Keratinocyte (primary cell): ENCODE measurements at regions not wholly inside any gene's neighbourhood (a gene's known extent, or its start where the extent isn't known, plus 50 kb on each side); places are given as distances from the start of the nearest gene placed in this dataset.

Source experiments
- DNase-seq: peaks from one replicate; pipeline ENCODE4 v3.0.0-alpha.2; 2011; ENCODE audit warnings: low read depth, missing footprints, low spot score
- FAIRE-seq: peaks from 2 replicates; lab custom pipeline; 2011; peaks lifted over from hg19 to GRCh38; lab: Jason Lieb, UNC
- H2AFZ ChIP-seq: 2 replicates; pipeline ENCODE4 v1.6.0; 2012; ENCODE audit warnings: low read length, control low read depth, inconsistent platforms; ENCODE audit not compliant: control insufficient read depth
- H3K27ac ChIP-seq: 2 replicates; pipeline ENCODE4 v1.5.1; 2011; ENCODE audit warnings: low read length; ENCODE audit not compliant: control insufficient read depth, insufficient read depth
- H3K27me3 ChIP-seq: 3 replicates; pipeline ENCODE4 v1.6.0; 2011; ENCODE audit warnings: low read length; ENCODE audit not compliant: control insufficient read depth, insufficient read depth; ENCODE audit errors: extremely low read depth
- H3K36me3 ChIP-seq, 2 experiments: 2 replicates in 1 of 2; 3 replicates in 1 of 2; pipeline ENCODE4 v1.5.1; 2011; ENCODE audit warnings: low read length in 2 of 2, mild to moderate bottlenecking in 1 of 2; ENCODE audit not compliant: control insufficient read depth in 2 of 2, insufficient read depth in 2 of 2; ENCODE audit errors: extremely low read depth in 1 of 2
- H3K4me1 ChIP-seq: 3 replicates; pipeline ENCODE4 v1.5.1; 2011; ENCODE audit warnings: low read length; ENCODE audit not compliant: control insufficient read depth, insufficient read depth; ENCODE audit errors: extremely low read depth
- H3K4me2 ChIP-seq: 3 replicates; pipeline ENCODE4 v1.6.0; 2011; ENCODE audit warnings: low read depth, low read length; ENCODE audit not compliant: control insufficient read depth, insufficient read depth; ENCODE audit errors: extremely low read depth
- H3K4me3 ChIP-seq, 3 experiments: fragments of 200-600 bp in 1 of 3; sonication (generic) in 1 of 3; 2 replicates in 2 of 3; 3 replicates in 1 of 3; pipeline ENCODE4 v1.5.1; 2011 to 2016; ENCODE audit warnings: low read length in 3 of 3, mild to moderate bottlenecking in 3 of 3, control low read depth in 2 of 3, inconsistent platforms in 1 of 3, low read depth in 1 of 3, mixed read lengths in 1 of 3, mixed run types in 1 of 3, moderate library complexity in 1 of 3; ENCODE audit not compliant: control insufficient read depth in 2 of 3, insufficient read depth in 2 of 3; ENCODE audit errors: extremely low read depth in 1 of 3
- H3K79me2 ChIP-seq: 2 replicates; pipeline ENCODE4 v1.6.0; 2012; ENCODE audit warnings: low read length; ENCODE audit not compliant: control insufficient read depth, insufficient read depth
- H3K9ac ChIP-seq: 3 replicates; pipeline ENCODE4 v1.6.0; 2011; ENCODE audit warnings: low read length; ENCODE audit not compliant: control insufficient read depth, insufficient read depth; ENCODE audit errors: extremely low read depth
- H3K9me1 ChIP-seq: 3 replicates; pipeline ENCODE4 v1.6.0; 2011; ENCODE audit warnings: low read length; ENCODE audit not compliant: control insufficient read depth, insufficient read depth; ENCODE audit errors: extremely low read depth
- H3K9me3 ChIP-seq: 2 replicates; pipeline ENCODE4 v1.5.1; 2012; ENCODE audit warnings: low read depth, low read length; ENCODE audit not compliant: control insufficient read depth
- H4K20me1 ChIP-seq: 3 replicates; pipeline ENCODE4 v1.6.0; 2011; ENCODE audit warnings: low read length; ENCODE audit not compliant: control insufficient read depth, insufficient read depth; ENCODE audit errors: extremely low read depth
- EZH2 ChIP-seq: IDR thresholded peaks from one replicate; pipeline ENCODE4 v1.6.1; 2012; ENCODE audit warnings: inconsistent platforms, mild to moderate bottlenecking, low read length, moderate library complexity
- dilution Hi-C: fragments of 300-500 bp; cut with MboI; formaldehyde crosslinking; loops from one replicate; pipeline ENCODE4 v1.7.0; 2020; ENCODE audit warnings: low sequenced_read_pairs; ENCODE audit not compliant: extremely low pct_ligation_motif_present
- TF ChIP-seq, protein P1 (sequence below), 3 experiments: IDR thresholded peaks in 1 of 3; conservative IDR thresholded peaks in 1 of 3; optimal IDR thresholded peaks in 1 of 3; 2 replicates in 2 of 3; 3 replicates in 1 of 3; pipeline versions ENCODE3 to v1.5.1; 2011; ENCODE audit warnings: low read length in 3 of 3, mild to moderate bottlenecking in 3 of 3, moderate library complexity in 2 of 3, control low read depth in 1 of 3, inconsistent platforms in 1 of 3; ENCODE audit not compliant: insufficient read depth in 2 of 3; ENCODE audit errors: extremely low read depth in 1 of 3

GRCh38 chr2:103875531-103875930, 978.4 kb upstream of the POU3F3 start:
- TF ChIP-seq, protein P1, sequence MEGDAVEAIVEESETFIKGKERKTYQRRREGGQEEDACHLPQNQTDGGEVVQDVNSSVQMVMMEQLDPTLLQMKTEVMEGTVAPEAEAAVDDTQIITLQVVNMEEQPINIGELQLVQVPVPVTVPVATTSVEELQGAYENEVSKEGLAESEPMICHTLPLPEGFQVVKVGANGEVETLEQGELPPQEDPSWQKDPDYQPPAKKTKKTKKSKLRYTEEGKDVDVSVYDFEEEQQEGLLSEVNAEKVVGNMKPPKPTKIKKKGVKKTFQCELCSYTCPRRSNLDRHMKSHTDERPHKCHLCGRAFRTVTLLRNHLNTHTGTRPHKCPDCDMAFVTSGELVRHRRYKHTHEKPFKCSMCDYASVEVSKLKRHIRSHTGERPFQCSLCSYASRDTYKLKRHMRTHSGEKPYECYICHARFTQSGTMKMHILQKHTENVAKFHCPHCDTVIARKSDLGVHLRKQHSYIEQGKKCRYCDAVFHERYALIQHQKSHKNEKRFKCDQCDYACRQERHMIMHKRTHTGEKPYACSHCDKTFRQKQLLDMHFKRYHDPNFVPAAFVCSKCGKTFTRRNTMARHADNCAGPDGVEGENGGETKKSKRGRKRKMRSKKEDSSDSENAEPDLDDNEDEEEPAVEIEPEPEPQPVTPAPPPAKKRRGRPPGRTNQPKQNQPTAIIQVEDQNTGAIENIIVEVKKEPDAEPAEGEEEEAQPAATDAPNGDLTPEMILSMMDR (optimal IDR thresholded peaks at IDR 0.05 in 1 of 3, IDR thresholded peaks at IDR 0.05 in 1 of 3, conservative IDR thresholded peaks at IDR 0.05 in 1 of 3; ENCODE audit: extremely low read depth in 1 of 3, insufficient read depth in 2 of 3, low read length in 3 of 3), result no peak
- TF ChIP-seq EZH2, result no peak
- Histone ChIP-seq H3K36me3 (no peaks in the 10 kb centered on the region), H3K79me2 (no peaks in the 10 kb centered on the region), H2AFZ (no peak overlapping the region), H3K9me1 (no peaks in the 10 kb centered on the region), H3K9me3 (no peaks in the 10 kb centered on the region), H3K4me1 (no peaks in the 10 kb centered on the region), H3K4me2 (no peak overlapping the region), H3K4me3 (no peak overlapping the region), H3K9ac (no peak overlapping the region), H4K20me1 (no peaks in the 10 kb centered on the region), H3K27me3 (no peaks in the 10 kb centered on the region), H3K27ac (no peak overlapping the region)
- dilution Hi-C loops, result no loop called here
- no peak for FAIRE-seq
- DNase-seq, result no peak

DNA sequence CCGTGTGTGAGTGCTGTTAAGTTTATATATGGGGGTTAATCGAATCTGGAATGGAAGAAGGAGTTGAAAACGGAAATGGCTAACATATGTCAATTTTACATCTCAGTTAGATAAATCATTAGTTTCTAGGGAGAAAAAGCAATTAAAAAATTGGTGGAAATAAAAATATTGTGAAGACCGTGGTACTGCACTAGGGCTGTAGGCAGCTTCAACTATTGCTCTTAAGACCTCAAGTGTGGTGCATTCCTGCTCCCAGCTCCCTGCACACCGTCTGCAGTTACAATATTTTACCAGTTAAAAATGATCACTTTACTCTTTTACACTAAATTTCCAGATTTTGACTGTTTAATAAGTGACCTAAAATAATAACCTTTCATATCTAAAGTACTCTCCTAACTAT, 977.3 kb upstream of the POU3F3 start:
- dilution Hi-C loops, result no loop called here
- Histone ChIP-seq H3K4me2 (no peak overlapping the region), H3K9me1 (no peaks in the 10 kb centered on the region), H3K4me1 (no peaks in the 10 kb centered on the region), H3K4me3 (no peak overlapping the region), H2AFZ (no peak overlapping the region), H3K9me3 (no peaks in the 10 kb centered on the region), H3K9ac (no peak overlapping the region), H3K27ac (no peak overlapping the region), H3K27me3 (no peaks in the 10 kb centered on the region), H4K20me1 (no peaks in the 10 kb centered on the region), H3K79me2 (no peaks in the 10 kb centered on the region), H3K36me3 (no peaks in the 10 kb centered on the region)
- no peak for DNase-seq
- no peak for FAIRE-seq
- TF ChIP-seq, protein P1 (optimal IDR thresholded peaks at IDR 0.05 in 1 of 3, IDR thresholded peaks at IDR 0.05 in 1 of 3, conservative IDR thresholded peaks at IDR 0.05 in 1 of 3; ENCODE audit: extremely low read depth in 1 of 3, insufficient read depth in 2 of 3, low read length in 3 of 3), result no peak
- TF ChIP-seq EZH2, result no peak
